ENCODE measurements at regions not wholly inside any gene's neighbourhood (a gene's known extent, or its start where the extent isn't known, plus 50 kb on each side); places are given as distances from the start of the nearest gene placed in this dataset.
"Not testable (repeated sequence)": the region's sequence is repeated elsewhere in the genome, so short reads cannot be mapped to it uniquely, and the experiment has no call there.

- not testable (repeated sequence) for H3K9ac ChIP-seq (ENCODE audit: low read depth, low read length); H3K36me3 ChIP-seq (ENCODE audit: control insufficient read depth, insufficient read depth, low read length); H3K4me3 ChIP-seq (ENCODE audit: low read depth, low read length); H3K4me1 ChIP-seq (ENCODE audit: control insufficient read depth, insufficient read depth, low read length); H3K9me3 ChIP-seq (ENCODE audit: control insufficient read depth, insufficient read depth, low read length); H3K27me3 ChIP-seq (ENCODE audit: control insufficient read depth, insufficient read depth, low read length)
Observed at GRCh38 chr2:76697439-76697838, 824.7 kb downstream of the LRRTM4 start.

DNA sequence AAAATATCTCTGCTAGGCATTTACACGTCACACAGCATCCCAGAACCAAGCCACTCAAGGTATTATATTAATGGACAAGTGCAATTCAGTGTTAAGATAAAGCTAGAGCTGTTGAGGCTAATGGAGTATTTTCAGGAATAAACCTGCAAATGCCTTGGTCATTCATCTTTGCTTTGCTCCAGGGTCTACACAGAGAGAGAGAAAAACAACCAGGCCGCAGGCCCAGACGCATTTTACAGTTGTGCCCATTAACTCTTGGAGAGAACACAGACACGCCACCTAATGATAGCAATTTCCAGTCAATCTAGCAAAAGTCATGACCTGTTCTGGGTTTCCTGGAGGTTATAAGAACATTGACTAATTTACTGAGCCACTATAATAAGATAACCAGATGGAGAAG is 829.3 kb downstream of the LRRTM4 start:
- Histone ChIP-seq H3K4me3 (ENCODE audit: low read depth, low read length) (no peak overlapping the region), H3K4me1 (ENCODE audit: control insufficient read depth, insufficient read depth, low read length) (no peaks in the 10 kb centered on the region), H3K9ac (ENCODE audit: low read depth, low read length) (no peak overlapping the region), H3K27me3 (ENCODE audit: control insufficient read depth, insufficient read depth, low read length) (no peaks in the 10 kb centered on the region), H3K36me3 (ENCODE audit: control insufficient read depth, insufficient read depth, low read length) (no peaks in the 10 kb centered on the region), H3K9me3 (ENCODE audit: control insufficient read depth, insufficient read depth, low read length) (no peaks in the 10 kb centered on the region)

DNA sequence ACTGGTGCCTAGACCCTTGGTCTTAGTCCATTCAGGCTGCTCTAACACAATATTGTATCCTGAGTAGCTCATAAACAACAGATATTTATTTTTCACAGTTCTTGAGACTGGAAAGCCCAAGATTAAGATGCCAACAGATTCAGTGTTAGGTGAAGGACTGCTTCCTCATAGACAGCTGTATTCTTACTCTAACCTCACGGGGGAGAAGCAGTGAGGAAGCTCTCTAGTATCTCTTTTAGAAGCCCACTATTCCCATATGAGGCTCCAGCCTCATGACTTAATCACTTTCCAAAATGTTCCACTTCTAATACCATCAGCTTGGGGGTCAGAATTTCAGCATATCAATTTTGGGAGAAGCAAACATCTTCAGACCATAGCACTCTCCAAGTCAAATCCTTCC is 833.4 kb downstream of the LRRTM4 start:
- Histone ChIP-seq H3K9me3 (ENCODE audit: control insufficient read depth, insufficient read depth, low read length) (no peaks in the 10 kb centered on the region), H3K27me3 (ENCODE audit: control insufficient read depth, insufficient read depth, low read length) (no peaks in the 10 kb centered on the region), H3K36me3 (ENCODE audit: control insufficient read depth, insufficient read depth, low read length) (no peaks in the 10 kb centered on the region), H3K4me3 (ENCODE audit: low read depth, low read length) (no peak overlapping the region), H3K9ac (ENCODE audit: low read depth, low read length) (no peak overlapping the region), H3K4me1 (ENCODE audit: control insufficient read depth, insufficient read depth, low read length) (no peaks in the 10 kb centered on the region)

DNA sequence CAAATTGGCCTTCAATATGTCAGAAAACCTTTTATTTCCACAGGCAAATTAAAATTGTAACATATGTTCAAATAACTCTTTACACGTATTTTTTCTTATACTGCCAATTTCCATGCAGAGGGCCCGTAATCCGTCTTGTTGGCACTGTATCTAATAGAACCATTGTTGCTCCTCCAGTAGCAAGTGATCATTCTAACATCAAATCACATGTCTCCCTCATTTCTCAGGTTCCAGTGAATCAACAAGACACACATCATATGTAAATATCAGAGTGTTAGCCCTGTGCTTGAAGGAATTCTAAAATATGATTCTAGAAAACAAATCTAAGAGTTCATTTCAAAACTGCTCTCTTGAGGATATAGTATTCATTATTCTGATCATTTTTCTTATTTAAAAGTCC is 834.3 kb downstream of the LRRTM4 start:
- Histone ChIP-seq H3K27me3 (ENCODE audit: control insufficient read depth, insufficient read depth, low read length) (no peaks in the 10 kb centered on the region), H3K4me1 (ENCODE audit: control insufficient read depth, insufficient read depth, low read length) (no peaks in the 10 kb centered on the region), H3K36me3 (ENCODE audit: control insufficient read depth, insufficient read depth, low read length) (no peaks in the 10 kb centered on the region), H3K9ac (ENCODE audit: low read depth, low read length) (no peak overlapping the region), H3K9me3 (ENCODE audit: control insufficient read depth, insufficient read depth, low read length) (no peaks in the 10 kb centered on the region), H3K4me3 (ENCODE audit: low read depth, low read length) (no peak overlapping the region)

GRCh38 chr2:76684756-76685155 is 837.4 kb downstream of the LRRTM4 start:
- Histone ChIP-seq H3K9ac (ENCODE audit: low read depth, low read length) (no peak overlapping the region), H3K4me1 (ENCODE audit: control insufficient read depth, insufficient read depth, low read length) (no peaks in the 10 kb centered on the region), H3K4me3 (ENCODE audit: low read depth, low read length) (no peak overlapping the region), H3K27me3 (ENCODE audit: control insufficient read depth, insufficient read depth, low read length) (no peaks in the 10 kb centered on the region), H3K36me3 (ENCODE audit: control insufficient read depth, insufficient read depth, low read length) (no peaks in the 10 kb centered on the region), H3K9me3 (ENCODE audit: control insufficient read depth, insufficient read depth, low read length) (no peaks in the 10 kb centered on the region)

GRCh38 chr2:76679025-76679396 is 843.2 kb downstream of the LRRTM4 start:
- Histone ChIP-seq H3K4me3 (ENCODE audit: low read depth, low read length) (no peak overlapping the region), H3K9ac (ENCODE audit: low read depth, low read length) (no peak overlapping the region), H3K9me3 (ENCODE audit: control insufficient read depth, insufficient read depth, low read length) (no peaks in the 10 kb centered on the region), H3K4me1 (ENCODE audit: control insufficient read depth, insufficient read depth, low read length) (peaks cover 16% of the 10 kb centered on the region), H3K36me3 (ENCODE audit: control insufficient read depth, insufficient read depth, low read length) (no peaks in the 10 kb centered on the region), H3K27me3 (ENCODE audit: control insufficient read depth, insufficient read depth, low read length) (no peaks in the 10 kb centered on the region)

GRCh38 chr2:76678383-76679024 is 843.7 kb downstream of the LRRTM4 start:
- Histone ChIP-seq H3K36me3 (ENCODE audit: control insufficient read depth, insufficient read depth, low read length) (no peaks in the 10 kb centered on the region), H3K9me3 (ENCODE audit: control insufficient read depth, insufficient read depth, low read length) (no peaks in the 10 kb centered on the region), H3K4me1 (ENCODE audit: control insufficient read depth, insufficient read depth, low read length) (peaks cover 16% of the 10 kb centered on the region), H3K4me3 (ENCODE audit: low read depth, low read length) (no peak overlapping the region), H3K27me3 (ENCODE audit: control insufficient read depth, insufficient read depth, low read length) (no peaks in the 10 kb centered on the region), H3K9ac (ENCODE audit: low read depth, low read length) (no peak overlapping the region)

DNA sequence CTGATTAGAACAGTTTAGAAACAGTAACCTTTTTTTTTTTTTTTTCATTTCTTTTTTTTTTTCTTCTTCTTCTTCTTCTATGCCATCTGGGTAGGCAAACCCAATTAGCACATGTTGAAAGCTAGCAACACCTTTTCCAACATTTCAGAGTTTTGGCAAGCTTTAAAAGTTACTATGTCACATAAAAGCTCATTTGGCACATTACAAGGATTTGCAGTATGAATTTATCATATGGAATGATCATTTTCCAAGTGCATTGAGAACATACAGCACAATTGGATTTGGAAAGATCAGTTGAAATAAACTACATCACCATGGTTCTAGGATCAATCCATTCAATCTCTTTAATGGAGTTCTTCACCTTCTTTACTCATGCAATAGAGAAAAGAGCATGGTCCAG is 847.0 kb downstream of the LRRTM4 start:
- H3K27me3 ChIP-seq (ENCODE audit: control insufficient read depth, insufficient read depth, low read length): no peaks in the 10 kb centered on the region
- H3K9me3 ChIP-seq (ENCODE audit: control insufficient read depth, insufficient read depth, low read length): no peaks in the 10 kb centered on the region
- H3K9ac ChIP-seq (ENCODE audit: low read depth, low read length): no peak overlapping the region
- no peak overlapping the region for H3K4me3 ChIP-seq (ENCODE audit: low read depth, low read length)
- peaks cover 16% of the 10 kb centered on the region for H3K4me1 ChIP-seq (ENCODE audit: control insufficient read depth, insufficient read depth, low read length)
- H3K36me3 ChIP-seq (ENCODE audit: control insufficient read depth, insufficient read depth, low read length): no peaks in the 10 kb centered on the region

GRCh38 chr2:76672798-76673197 is 849.4 kb downstream of the LRRTM4 start:
- Histone ChIP-seq H3K9ac (ENCODE audit: low read depth, low read length) (no peak overlapping the region), H3K27me3 (ENCODE audit: control insufficient read depth, insufficient read depth, low read length) (no peaks in the 10 kb centered on the region), H3K36me3 (ENCODE audit: control insufficient read depth, insufficient read depth, low read length) (no peaks in the 10 kb centered on the region), H3K9me3 (ENCODE audit: control insufficient read depth, insufficient read depth, low read length) (no peaks in the 10 kb centered on the region), H3K4me1 (ENCODE audit: control insufficient read depth, insufficient read depth, low read length) (peaks cover 2% of the 10 kb centered on the region), H3K4me3 (ENCODE audit: low read depth, low read length) (no peak overlapping the region)

DNA sequence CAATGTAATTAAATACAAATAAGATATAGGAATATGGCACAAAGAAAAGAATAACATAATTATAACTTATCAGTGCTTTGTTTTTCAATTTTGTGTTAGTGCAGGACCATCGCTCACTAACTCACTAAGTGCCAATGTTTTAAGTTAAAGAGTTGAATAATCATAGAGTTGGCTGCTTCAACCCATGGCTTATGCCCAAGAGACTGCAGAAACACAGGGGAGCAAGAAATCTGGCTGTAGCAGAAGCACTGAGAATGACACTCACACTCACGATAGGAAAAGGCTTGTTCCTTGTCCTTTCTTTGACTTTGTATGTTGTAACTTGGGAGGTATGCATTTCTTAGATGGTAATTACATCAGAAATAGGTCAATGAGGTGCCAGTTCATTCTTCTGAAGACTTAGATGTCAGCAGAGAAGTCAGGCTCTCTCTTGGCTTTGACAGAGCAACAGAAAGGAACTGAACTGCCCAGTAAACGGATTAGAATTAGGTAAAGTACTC is 852.2 kb downstream of the LRRTM4 start:
- H3K27me3 ChIP-seq (ENCODE audit: control insufficient read depth, insufficient read depth, low read length): no peaks in the 10 kb centered on the region
- no peaks in the 10 kb centered on the region for H3K4me1 ChIP-seq (ENCODE audit: control insufficient read depth, insufficient read depth, low read length)
- H3K9me3 ChIP-seq (ENCODE audit: control insufficient read depth, insufficient read depth, low read length): no peaks in the 10 kb centered on the region
- no peak overlapping the region for H3K4me3 ChIP-seq (ENCODE audit: low read depth, low read length)
- no peak overlapping the region for H3K9ac ChIP-seq (ENCODE audit: low read depth, low read length)
- no peaks in the 10 kb centered on the region for H3K36me3 ChIP-seq (ENCODE audit: control insufficient read depth, insufficient read depth, low read length)

- no peak overlapping the region for H3K4me3 ChIP-seq (ENCODE audit: low read depth, low read length)
- no peaks in the 10 kb centered on the region for H3K9me3 ChIP-seq (ENCODE audit: control insufficient read depth, insufficient read depth, low read length)
- no peaks in the 10 kb centered on the region for H3K4me1 ChIP-seq (ENCODE audit: control insufficient read depth, insufficient read depth, low read length)
- no peak overlapping the region for H3K9ac ChIP-seq (ENCODE audit: low read depth, low read length)
- H3K36me3 ChIP-seq (ENCODE audit: control insufficient read depth, insufficient read depth, low read length): no peaks in the 10 kb centered on the region
- no peaks in the 10 kb centered on the region for H3K27me3 ChIP-seq (ENCODE audit: control insufficient read depth, insufficient read depth, low read length)
Observed at GRCh38 chr2:76668279-76668678, 853.9 kb downstream of the LRRTM4 start.

DNA sequence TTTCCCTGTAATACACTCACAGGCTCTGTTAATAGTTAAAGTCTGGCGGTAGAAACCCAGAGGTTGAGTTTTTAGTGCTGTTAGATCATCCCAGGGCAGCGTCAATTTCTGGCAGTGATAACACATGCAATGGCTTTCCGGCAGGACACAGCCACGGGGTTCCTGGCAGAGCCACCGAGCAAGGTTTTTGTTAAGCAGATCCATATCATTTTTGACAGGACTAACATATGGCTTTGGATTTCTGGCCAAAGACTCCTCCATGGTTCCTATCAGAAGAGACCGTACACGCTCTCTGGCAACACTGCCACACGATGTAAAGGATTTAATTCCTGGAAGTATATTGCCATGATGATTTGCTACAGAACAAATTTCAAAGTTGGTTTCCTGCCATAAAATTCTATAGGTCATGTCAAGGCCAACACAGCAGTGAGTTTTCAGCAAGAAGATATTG is 854.3 kb downstream of the LRRTM4 start:
- Histone ChIP-seq H3K4me1 (ENCODE audit: control insufficient read depth, insufficient read depth, low read length) (no peaks in the 10 kb centered on the region), H3K36me3 (ENCODE audit: control insufficient read depth, insufficient read depth, low read length) (no peaks in the 10 kb centered on the region), H3K9me3 (ENCODE audit: control insufficient read depth, insufficient read depth, low read length) (no peaks in the 10 kb centered on the region)

More for the DNA sequence above, 854.3 kb downstream of the LRRTM4 start:
- no peak overlapping the region for H3K4me3 ChIP-seq (ENCODE audit: low read depth, low read length)
- H3K27me3 ChIP-seq (ENCODE audit: control insufficient read depth, insufficient read depth, low read length): no peaks in the 10 kb centered on the region
- H3K9ac ChIP-seq (ENCODE audit: low read depth, low read length): no peak overlapping the region

All from iPS-15b (cell line).